NB4 (cell line): ENCODE measurements at regions not wholly inside any gene's neighbourhood (a gene's known extent, or its start where the extent isn't known, plus 50 kb on each side); places are given as distances from the start of the nearest gene placed in this dataset.

Experiments
- CTCF ChIP-seq: IDR thresholded peaks from one replicate; pipeline ENCODE4 v1.5.1; 2012; ENCODE audit warnings: low read depth, low read length
- MAX ChIP-seq: IDR thresholded peaks from 2 replicates; pipeline ENCODE4 v1.6.1; 2011; ENCODE audit warnings: low read depth, low read length
- POLR2A ChIP-seq: IDR thresholded peaks from 2 replicates; pipeline ENCODE4 v1.6.1; 2011; ENCODE audit warnings: mild to moderate bottlenecking; ENCODE audit not compliant: insufficient read length; ENCODE audit errors: extremely low read depth

DNA sequence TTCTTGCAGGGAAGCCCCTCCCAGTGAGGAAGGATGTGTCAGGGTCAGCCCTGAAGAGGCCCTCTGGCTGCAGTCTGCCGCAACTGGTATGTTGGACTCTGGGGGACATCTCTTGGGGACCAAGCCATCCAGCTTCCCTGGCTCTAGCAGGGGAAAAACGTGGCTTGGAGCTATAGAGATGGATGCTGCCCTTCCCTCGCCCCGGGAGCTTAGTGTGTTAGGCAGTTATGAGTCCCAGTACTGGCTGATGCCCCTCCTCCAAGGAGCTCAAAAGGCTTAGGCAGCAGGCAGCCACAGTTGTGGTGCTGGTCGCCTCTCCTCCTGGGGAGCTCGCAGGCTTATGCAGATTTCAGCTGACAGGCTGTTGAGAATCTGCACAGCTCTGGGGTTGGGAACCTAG, 353.1 kb upstream of the GBE1 start:
- TF ChIP-seq POLR2A (no peak), CTCF (no peak), MAX (no peak)
